ENCODE measurements at regions not wholly inside any gene's neighbourhood (a gene's known extent, or its start where the extent isn't known, plus 50 kb on each side); places are given as distances from the start of the nearest gene placed in this dataset.

DNA sequence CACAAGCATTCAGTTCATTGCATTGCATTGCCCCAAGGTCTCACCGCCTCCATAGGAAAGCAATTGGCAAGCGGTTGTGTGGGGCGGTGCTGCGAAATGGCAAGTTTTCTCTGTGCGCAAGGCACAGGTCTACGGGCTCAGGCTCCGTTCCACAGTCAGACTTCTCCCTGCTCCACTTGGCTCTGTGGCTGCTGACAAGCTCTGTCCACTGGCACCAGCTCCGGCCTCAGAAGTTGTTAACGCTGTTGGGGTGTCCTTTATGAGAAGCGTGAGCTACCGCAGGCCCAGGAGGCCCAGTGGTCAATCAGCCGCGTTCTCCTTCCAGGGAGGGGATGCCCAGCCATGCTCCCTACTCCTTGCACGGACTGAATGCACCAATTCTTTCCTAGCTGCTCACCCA lies 87.0 kb upstream of the GATA6 start:
- Histone ChIP-seq H3K4me1 (ENCODE audit: control insufficient read depth, insufficient read depth, low read length) (no peaks in the 10 kb centered on the region), H3K9me3 (ENCODE audit: control insufficient read depth, insufficient read depth, low read length) (no peaks in the 10 kb centered on the region), H3K27ac (ENCODE audit: low read depth, low read length) (no peak overlapping the region), H3K27me3 (ENCODE audit: control insufficient read depth, insufficient read depth, low read length) (no peaks in the 10 kb centered on the region), H3K4me3 (ENCODE audit: low read depth, low read length) (no peak overlapping the region), H3K36me3 (ENCODE audit: control insufficient read depth, insufficient read depth, low read length) (no peaks in the 10 kb centered on the region)
- no peak for DNase-seq (ENCODE audit: low read depth in 4 of 6, low spot score in 6 of 6)
- 97% methylated on average over 13 of the region's 14 CpGs for WGBS (ENCODE audit: insufficient coverage)

DNA sequence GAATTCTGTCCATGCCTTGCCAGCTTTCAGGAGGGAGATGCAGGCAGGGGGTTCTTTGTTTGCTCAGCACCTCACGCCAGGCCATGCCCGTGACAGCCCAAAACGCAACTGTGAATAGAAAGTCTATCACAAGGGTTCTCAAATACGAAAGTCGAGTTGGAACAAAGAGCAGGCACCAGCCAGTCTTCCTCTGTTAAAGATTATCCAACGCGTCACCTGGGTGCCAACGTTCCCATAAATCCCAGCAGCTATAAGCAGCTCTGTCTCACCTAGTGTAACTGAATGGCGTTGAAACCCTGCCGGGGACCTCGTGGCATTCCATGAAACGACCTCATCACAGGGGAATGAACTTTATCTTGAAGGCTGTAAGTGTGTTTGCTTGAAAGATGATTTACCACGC lies 84.8 kb upstream of the GATA6 start:
- Histone ChIP-seq H3K4me1 (ENCODE audit: control insufficient read depth, insufficient read depth, low read length) (peaks cover 4% of the 10 kb centered on the region), H3K27ac (ENCODE audit: low read depth, low read length) (no peak overlapping the region), H3K27me3 (ENCODE audit: control insufficient read depth, insufficient read depth, low read length) (no peaks in the 10 kb centered on the region), H3K4me3 (ENCODE audit: low read depth, low read length) (no peak overlapping the region), H3K36me3 (ENCODE audit: control insufficient read depth, insufficient read depth, low read length) (no peaks in the 10 kb centered on the region), H3K9me3 (ENCODE audit: control insufficient read depth, insufficient read depth, low read length) (no peaks in the 10 kb centered on the region)
- WGBS (ENCODE audit: insufficient coverage) = 64% methylated on average over 8 of the region's 13 CpGs
- DNase-seq (ENCODE audit: low read depth in 4 of 6, low spot score in 6 of 6) = no peak

DNA sequence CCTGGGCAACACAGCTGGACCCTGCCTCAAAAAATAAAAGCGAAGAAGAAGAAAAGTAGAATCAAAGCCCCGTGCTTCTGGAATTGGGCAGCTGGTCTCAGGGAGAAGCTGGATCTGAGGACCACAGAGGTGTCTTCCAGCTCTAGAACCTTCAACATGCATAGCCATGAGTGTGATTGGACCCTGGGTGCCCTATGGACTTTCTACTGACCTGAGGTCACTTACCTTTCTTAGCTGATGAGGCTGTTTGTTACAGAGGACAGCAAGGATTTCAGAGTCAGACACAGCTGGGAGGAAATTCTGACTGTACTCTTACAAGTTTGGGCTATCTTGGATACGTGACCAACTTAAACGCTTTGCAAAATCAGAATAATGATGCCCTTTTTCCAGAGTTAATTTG lies 82.4 kb upstream of the GATA6 start:
- peaks cover 4% of the 10 kb centered on the region for H3K4me1 ChIP-seq (ENCODE audit: control insufficient read depth, insufficient read depth, low read length)
- no peaks in the 10 kb centered on the region for H3K27me3 ChIP-seq (ENCODE audit: control insufficient read depth, insufficient read depth, low read length)
- H3K27ac ChIP-seq (ENCODE audit: low read depth, low read length) = no peak overlapping the region
- H3K36me3 ChIP-seq (ENCODE audit: control insufficient read depth, insufficient read depth, low read length) = no peaks in the 10 kb centered on the region
- DNase-seq (ENCODE audit: low read depth in 4 of 6, low spot score in 6 of 6) = no peak
- H3K9me3 ChIP-seq (ENCODE audit: control insufficient read depth, insufficient read depth, low read length) = no peaks in the 10 kb centered on the region
- no peak overlapping the region for H3K4me3 ChIP-seq (ENCODE audit: low read depth, low read length)
- WGBS (ENCODE audit: insufficient coverage) = 100% methylated on average over 2 of the region's 4 CpGs

DNA sequence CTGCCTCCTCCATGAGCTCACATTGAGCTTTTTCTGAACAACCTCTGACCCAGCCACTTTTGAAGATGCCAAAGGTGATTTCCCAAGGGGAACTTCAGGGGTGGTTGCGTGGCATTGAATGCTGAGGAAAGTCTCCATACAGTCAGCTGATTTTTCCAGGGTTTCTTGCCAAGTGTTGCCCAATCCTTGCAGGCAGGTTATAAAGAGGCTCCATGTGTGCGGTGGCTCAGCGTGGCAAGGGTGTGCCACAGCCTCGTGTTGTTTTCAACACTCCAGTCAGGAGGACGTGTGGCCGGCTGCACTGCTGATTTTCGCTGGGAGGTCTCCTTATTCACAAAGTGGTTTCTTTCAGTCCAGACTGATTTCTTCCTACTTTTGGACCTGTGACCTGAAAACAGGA lies 81.4 kb upstream of the GATA6 start:
- Histone ChIP-seq H3K9me3 (ENCODE audit: control insufficient read depth, insufficient read depth, low read length) (no peaks in the 10 kb centered on the region), H3K4me3 (ENCODE audit: low read depth, low read length) (no peak overlapping the region), H3K27ac (ENCODE audit: low read depth, low read length) (no peak overlapping the region), H3K27me3 (ENCODE audit: control insufficient read depth, insufficient read depth, low read length) (no peaks in the 10 kb centered on the region), H3K4me1 (ENCODE audit: control insufficient read depth, insufficient read depth, low read length) (peaks cover 4% of the 10 kb centered on the region), H3K36me3 (ENCODE audit: control insufficient read depth, insufficient read depth, low read length) (no peaks in the 10 kb centered on the region)
- WGBS (ENCODE audit: insufficient coverage) = 93% methylated on average over 7 of the region's 7 CpGs
- DNase-seq (ENCODE audit: low read depth in 4 of 6, low spot score in 6 of 6) = no peak

DNA sequence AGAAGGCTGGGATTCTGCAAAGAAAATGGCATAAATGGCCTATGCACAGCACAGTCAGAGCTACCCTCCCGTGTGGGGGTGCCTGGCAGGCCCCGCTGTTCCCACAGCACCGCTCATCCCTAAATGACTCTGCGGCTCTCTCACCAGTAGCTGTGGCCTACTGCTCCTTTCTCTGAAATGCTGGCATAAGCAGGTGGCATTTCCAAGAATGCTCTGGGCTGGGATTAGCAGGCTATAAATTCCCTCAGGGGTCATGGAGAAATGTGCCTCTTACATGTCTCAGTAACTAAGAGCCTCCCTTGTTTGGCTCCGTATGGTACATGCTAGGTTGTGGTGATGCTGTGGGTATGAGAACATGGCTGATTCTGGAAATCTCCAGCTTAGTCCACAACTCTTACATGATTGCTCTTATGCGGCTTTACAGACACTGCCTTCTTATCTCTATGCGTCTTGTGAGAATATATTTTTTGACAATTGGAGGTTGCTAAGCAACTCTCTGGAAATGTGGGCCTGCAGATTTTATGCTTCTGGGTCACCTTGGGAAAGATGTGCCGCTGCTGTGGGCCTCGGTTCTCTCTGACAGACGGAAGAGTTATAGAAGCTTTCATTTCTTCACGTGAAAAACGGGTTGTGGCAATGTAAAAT lies 80.3 kb upstream of the GATA6 start:
- WGBS (ENCODE audit: insufficient coverage) = 63% methylated on average over 9 of the region's 12 CpGs

DNA sequence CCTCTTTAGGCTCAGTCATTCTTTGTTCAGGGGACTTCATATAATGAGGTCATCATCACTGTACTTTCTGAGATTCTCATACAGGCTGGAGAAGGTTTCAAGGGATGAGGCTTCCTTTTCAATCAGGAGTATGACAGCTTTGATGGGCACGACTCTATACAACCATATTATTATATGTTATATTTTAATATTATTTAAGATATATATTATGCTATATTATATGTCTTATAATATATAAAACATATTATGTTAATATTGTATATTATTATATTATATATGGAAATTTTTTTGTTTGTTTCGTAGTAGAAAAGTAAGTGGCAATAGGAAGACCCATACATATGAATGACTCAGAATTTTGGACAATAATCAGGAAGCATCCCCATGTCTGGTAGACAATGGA lies 78.0 kb upstream of the GATA6 start:
- H3K27ac ChIP-seq (ENCODE audit: low read depth, low read length) = no peak overlapping the region
- H3K4me3 ChIP-seq (ENCODE audit: low read depth, low read length) = no peak overlapping the region
- H3K9me3 ChIP-seq (ENCODE audit: control insufficient read depth, insufficient read depth, low read length) = no peaks in the 10 kb centered on the region
- peaks cover 7% of the 10 kb centered on the region for H3K4me1 ChIP-seq (ENCODE audit: control insufficient read depth, insufficient read depth, low read length)
- H3K27me3 ChIP-seq (ENCODE audit: control insufficient read depth, insufficient read depth, low read length) = no peaks in the 10 kb centered on the region
- WGBS (ENCODE audit: insufficient coverage) = no CpG with 5 or more reads among the region's 2 CpGs
- no peak for DNase-seq (ENCODE audit: low read depth in 4 of 6, low spot score in 6 of 6)
- no peaks in the 10 kb centered on the region for H3K36me3 ChIP-seq (ENCODE audit: control insufficient read depth, insufficient read depth, low read length)

More for the DNA sequence above, 80.3 kb upstream of the GATA6 start:
- peak in 5 of 6 donors; percentile 4 to 72 (median 11) for DNase-seq (ENCODE audit: low read depth in 4 of 6, low spot score in 6 of 6)
- Histone ChIP-seq H3K4me1 (ENCODE audit: control insufficient read depth, insufficient read depth, low read length) (peaks cover 7% of the 10 kb centered on the region), H3K27me3 (ENCODE audit: control insufficient read depth, insufficient read depth, low read length) (no peaks in the 10 kb centered on the region), H3K4me3 (ENCODE audit: low read depth, low read length) (no peak overlapping the region), H3K9me3 (ENCODE audit: control insufficient read depth, insufficient read depth, low read length) (no peaks in the 10 kb centered on the region), H3K36me3 (ENCODE audit: control insufficient read depth, insufficient read depth, low read length) (no peaks in the 10 kb centered on the region), H3K27ac (ENCODE audit: low read depth, low read length) (no peak overlapping the region)

DNA sequence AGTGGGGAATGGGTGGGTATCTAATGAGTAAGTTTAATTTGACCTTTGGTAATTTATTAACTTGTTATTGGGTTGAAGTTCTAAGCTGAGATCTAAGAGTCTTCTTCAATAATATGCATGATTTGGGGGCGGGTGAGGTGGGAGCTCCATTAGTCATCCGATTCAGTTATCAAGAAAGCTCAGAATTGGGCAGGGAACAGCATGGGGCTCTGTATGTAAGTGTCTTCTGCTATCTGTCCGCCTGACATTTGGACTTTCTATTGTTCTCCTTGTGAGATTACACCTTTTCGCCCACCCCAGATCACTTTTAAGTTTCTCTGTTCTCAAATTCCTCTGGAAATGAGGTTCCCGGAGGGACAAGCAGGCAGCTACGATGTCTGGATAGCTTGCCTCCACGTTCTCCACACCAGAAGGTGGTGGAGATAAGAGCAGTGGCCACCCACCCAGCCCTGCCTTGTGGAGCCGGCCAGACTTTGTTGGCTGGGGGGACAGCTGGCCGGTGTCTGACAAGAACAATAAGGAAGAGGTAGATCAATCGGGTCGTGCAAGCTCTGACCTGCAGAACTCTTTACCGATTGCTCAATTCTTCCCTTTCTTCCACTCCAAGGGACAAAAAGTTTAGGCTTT lies 75.5 kb upstream of the GATA6 start:
- peaks cover 5% of the 10 kb centered on the region for H3K4me1 ChIP-seq (ENCODE audit: control insufficient read depth, insufficient read depth, low read length)
- 95% methylated on average over 10 of the region's 12 CpGs for WGBS (ENCODE audit: insufficient coverage)
- no peaks in the 10 kb centered on the region for H3K36me3 ChIP-seq (ENCODE audit: control insufficient read depth, insufficient read depth, low read length)
- DNase-seq (ENCODE audit: low read depth in 4 of 6, low spot score in 6 of 6) = no peak
- H3K9me3 ChIP-seq (ENCODE audit: control insufficient read depth, insufficient read depth, low read length) = no peaks in the 10 kb centered on the region
- no peak overlapping the region for H3K27ac ChIP-seq (ENCODE audit: low read depth, low read length)
- no peaks in the 10 kb centered on the region for H3K27me3 ChIP-seq (ENCODE audit: control insufficient read depth, insufficient read depth, low read length)
- no peak overlapping the region for H3K4me3 ChIP-seq (ENCODE audit: low read depth, low read length)

DNA sequence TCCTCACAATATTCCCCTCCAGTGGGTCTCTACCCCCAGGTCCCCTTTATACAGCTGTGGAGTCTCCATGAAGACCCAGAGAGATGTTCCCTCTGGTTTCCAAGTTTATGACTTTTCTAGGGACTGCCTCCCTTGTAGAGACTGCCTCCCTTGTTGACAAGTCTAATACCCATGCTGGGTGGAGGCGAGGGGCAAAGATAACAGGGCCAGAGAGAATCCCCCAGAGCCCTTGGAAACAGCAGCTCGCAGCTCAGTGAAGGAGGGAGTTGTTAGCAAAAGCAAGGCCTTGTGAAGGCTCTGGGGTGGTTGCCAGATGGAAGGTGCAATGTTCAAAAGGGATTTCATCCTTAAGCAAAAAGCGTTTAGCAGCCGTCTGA lies 75.0 kb upstream of the GATA6 start:
- Histone ChIP-seq H3K36me3 (ENCODE audit: control insufficient read depth, insufficient read depth, low read length) (no peaks in the 10 kb centered on the region), H3K9me3 (ENCODE audit: control insufficient read depth, insufficient read depth, low read length) (no peaks in the 10 kb centered on the region), H3K4me1 (ENCODE audit: control insufficient read depth, insufficient read depth, low read length) (peaks cover 4% of the 10 kb centered on the region), H3K27me3 (ENCODE audit: control insufficient read depth, insufficient read depth, low read length) (no peaks in the 10 kb centered on the region), H3K27ac (ENCODE audit: low read depth, low read length) (no peak overlapping the region), H3K4me3 (ENCODE audit: low read depth, low read length) (no peak overlapping the region)
- 19% methylated on average over 4 of the region's 4 CpGs for WGBS (ENCODE audit: insufficient coverage)
- DNase-seq (ENCODE audit: low read depth in 4 of 6, low spot score in 6 of 6) = peak in 3 of 6 donors; percentile 5 to 40 (median 33)

DNA sequence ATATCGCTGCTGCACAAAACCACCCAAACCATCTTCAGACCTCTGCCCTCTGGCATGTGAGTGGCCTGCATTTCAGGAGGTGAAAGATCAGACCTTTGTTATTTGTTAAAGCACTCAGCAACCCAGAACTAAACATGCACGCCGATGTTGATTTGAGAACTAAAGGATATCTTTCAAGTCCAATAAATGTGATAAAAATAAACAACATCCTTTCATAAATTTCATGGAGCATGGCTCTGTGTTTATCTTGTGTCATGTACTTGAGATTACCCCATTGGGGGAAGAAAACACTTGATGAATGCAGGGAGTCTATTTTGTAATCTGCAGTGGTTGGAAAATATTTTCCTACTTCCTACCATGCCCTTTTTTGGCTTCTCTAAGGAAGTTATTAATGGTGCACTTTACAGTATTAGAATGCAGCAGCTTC lies 70.8 kb upstream of the GATA6 start:
- 80% methylated on average over 1 of the region's 3 CpGs for WGBS (ENCODE audit: insufficient coverage)
- Histone ChIP-seq H3K27ac (ENCODE audit: low read depth, low read length) (no peak overlapping the region), H3K9me3 (ENCODE audit: control insufficient read depth, insufficient read depth, low read length) (no peaks in the 10 kb centered on the region), H3K4me3 (ENCODE audit: low read depth, low read length) (no peak overlapping the region), H3K27me3 (ENCODE audit: control insufficient read depth, insufficient read depth, low read length) (no peaks in the 10 kb centered on the region), H3K36me3 (ENCODE audit: control insufficient read depth, insufficient read depth, low read length) (no peaks in the 10 kb centered on the region), H3K4me1 (ENCODE audit: control insufficient read depth, insufficient read depth, low read length) (peaks cover 4% of the 10 kb centered on the region)
- no peak for DNase-seq (ENCODE audit: low read depth in 4 of 6, low spot score in 6 of 6)

DNA sequence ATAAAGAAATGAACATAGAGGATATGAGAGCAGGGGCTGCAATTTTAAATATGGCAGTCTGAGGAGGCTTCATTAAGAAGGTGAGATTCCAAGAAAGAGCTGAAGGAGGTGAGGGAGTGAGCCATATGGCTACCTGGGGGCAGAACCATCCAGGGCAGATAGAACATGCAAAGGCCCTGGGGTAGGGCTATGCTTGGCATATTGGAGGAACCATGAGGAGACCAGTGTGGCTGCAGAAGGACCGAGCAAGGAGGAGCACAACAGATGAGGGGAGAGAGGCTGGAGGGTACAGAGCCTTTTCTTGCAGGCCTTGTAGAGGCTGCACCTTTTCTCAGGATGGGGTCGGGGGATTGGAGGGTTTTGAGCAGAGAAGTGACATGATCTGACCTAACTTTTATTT lies 69.5 kb upstream of the GATA6 start:
- H3K27ac ChIP-seq (ENCODE audit: low read depth, low read length) = no peak overlapping the region
- H3K9me3 ChIP-seq (ENCODE audit: control insufficient read depth, insufficient read depth, low read length) = no peaks in the 10 kb centered on the region
- H3K4me3 ChIP-seq (ENCODE audit: low read depth, low read length) = no peak overlapping the region
- H3K4me1 ChIP-seq (ENCODE audit: control insufficient read depth, insufficient read depth, low read length) = no peaks in the 10 kb centered on the region
- DNase-seq (ENCODE audit: low read depth in 4 of 6, low spot score in 6 of 6) = no peak
- H3K36me3 ChIP-seq (ENCODE audit: control insufficient read depth, insufficient read depth, low read length) = no peaks in the 10 kb centered on the region
- no peaks in the 10 kb centered on the region for H3K27me3 ChIP-seq (ENCODE audit: control insufficient read depth, insufficient read depth, low read length)
- WGBS (ENCODE audit: insufficient coverage) = 82% methylated on average over 1 of the region's 2 CpGs
